Erythroblast (primary cell): ENCODE measurements at regions not wholly inside any gene's neighbourhood (a gene's known extent, or its start where the extent isn't known, plus 50 kb on each side); places are given as distances from the start of the nearest gene placed in this dataset.
"Not testable (repeated sequence)": the region's sequence is repeated elsewhere in the genome, so short reads cannot be mapped to it uniquely, and the experiment has no call there.

Source experiments
- DNase-seq, 2 experiments: peaks; one replicate each; lab custom pipeline; 2025; lab: John Stamatoyannopoulos, UW
- GATA1 ChIP-seq: IDR thresholded peaks from 2 replicates; pipeline ENCODE4 v1.6.1; 2011; ENCODE audit warnings: low read depth, mild to moderate bottlenecking, control low read depth, low read length, moderate library complexity
- POLR2A ChIP-seq: IDR thresholded peaks from 2 replicates; pipeline ENCODE4 v1.6.1; 2011; ENCODE audit warnings: mild to moderate bottlenecking, low read length

- DNase-seq = no peak
- TF ChIP-seq GATA1 (no peak), POLR2A (no peak)
Observed at GRCh38 chr18:68219274-68219673, 495.6 kb downstream of the TMX3 start.

DNA sequence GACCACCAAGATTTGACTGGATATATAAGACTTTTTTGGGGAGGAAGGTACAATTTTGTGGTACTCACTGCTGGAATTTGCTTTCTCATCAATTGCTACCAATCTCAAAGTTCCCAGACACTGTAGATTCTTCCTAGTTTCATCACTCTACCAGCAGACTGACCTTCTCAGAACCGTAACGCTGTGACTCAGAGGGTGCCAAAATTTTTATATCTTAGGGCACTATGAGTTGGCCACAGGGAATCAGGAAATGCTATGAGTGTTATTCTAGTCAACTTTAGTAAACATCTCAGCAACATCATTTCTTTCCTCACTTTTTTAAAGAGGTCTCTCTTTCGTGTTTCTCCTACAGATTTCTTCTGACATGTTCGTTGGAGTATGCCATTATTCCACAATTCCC lies 499.0 kb downstream of the TMX3 start:
- no peak for DNase-seq
- TF ChIP-seq GATA1 (no peak), POLR2A (no peak)

DNA sequence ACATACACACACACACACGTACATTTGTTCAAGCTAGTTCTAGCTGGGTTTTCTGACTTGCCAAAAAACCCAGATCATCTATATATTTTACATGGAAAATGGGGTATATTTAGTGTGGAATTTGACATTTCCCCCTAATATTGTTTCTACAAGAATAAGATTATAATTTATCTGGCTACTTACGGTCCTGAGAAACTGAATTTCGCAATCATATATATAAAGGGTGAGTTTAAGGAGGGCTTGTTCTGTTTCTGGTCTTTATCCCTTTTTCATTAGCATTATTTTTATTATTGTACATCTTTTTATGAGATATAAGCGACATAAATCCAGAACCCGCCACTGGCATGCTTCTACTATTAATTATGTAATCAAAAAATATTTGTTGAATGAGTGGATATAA lies 528.9 kb downstream of the TMX3 start:
- DNase-seq = no peak
- no peak for TF ChIP-seq GATA1
- TF ChIP-seq POLR2A = no peak

- no peak for DNase-seq
- no peak for TF ChIP-seq GATA1
- TF ChIP-seq POLR2A = no peak
Observed at GRCh38 chr18:68181956-68182355, 533.0 kb downstream of the TMX3 start.

DNA sequence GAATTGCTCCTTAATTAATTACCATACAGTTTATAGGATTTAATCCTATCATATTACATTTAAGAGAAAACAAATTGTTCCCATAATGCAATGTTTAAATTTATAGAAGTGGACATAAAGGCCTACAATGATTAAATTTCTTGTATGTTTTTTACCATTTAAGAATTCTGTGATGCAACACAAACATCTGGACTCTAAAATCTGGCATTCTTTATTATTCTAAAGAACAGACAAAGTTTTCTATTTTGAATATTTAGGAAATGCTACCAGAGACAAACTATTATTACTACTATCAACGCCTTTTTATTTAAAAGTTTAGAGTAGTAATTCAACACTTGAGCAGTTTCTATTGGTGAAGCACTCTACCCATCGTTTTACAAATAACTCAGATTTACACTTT lies 535.1 kb downstream of the TMX3 start:
- DNase-seq = no peak
- TF ChIP-seq POLR2A = no peak
- no peak for TF ChIP-seq GATA1

DNA sequence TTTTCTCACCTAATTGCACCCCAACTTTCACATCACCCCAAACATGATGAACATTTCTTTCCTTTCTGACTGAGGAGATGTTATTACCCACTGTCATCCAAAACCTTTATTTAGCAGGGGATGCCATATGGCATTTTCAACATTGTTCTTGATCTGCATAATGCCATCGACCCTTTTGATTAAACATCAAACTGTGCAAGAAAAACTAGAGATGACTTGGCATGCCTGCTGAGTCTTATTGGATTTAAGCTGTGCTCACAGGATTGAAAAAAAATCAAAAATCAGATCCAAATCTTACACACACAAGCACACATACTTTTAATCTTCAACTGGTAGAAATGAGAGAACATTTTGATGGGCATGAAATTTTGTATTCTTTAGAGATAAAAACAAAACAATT lies 536.0 kb downstream of the TMX3 start:
- DNase-seq = no peak
- no peak for TF ChIP-seq GATA1

DNA sequence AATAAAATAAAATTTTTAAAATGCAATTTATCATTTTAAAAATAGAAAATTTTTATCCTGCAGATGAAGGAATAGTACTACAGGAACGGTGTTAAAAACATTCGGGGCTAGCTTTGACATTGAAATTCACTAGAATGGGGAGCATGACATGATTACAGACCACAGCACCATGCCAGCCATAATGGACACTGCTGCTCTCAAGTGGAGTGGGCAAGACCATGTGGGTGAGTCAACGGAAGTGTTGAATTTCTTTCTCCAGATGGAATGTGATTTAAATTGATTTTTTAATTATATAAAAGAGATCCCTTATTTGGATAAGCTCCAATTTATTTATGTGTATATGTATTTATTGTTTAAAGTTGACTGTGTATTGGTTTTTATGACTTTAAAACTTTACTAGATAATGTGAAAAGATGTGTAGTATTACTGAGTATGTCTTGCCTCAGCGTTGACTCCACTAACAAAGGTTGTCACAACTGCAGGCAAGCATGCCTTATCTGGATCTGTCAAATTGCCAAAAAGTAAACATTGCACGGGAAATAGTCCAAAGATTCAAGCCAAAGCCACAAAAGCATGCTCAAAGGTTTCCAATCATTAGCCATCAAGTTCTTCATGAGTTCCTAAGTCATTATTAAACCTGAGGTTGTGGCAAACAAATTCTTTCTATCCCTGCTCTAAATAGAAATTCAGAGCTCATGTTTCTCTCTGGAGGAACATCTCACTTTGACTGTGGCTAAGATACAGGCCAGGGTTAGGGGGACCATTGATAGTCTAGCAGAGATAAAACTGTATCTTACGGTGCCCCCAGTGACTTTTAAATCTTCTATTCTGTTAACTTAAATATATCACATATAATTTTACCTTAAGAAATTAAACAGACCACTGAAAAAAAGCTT lies 536.9 kb downstream of the TMX3 start:
- TF ChIP-seq GATA1 (no peak), POLR2A (no peak)
- DNase-seq = no peak

- no peak for DNase-seq
- TF ChIP-seq GATA1 (no peak), POLR2A (no peak)
Observed at GRCh38 chr18:68176901-68177300, 538.0 kb downstream of the TMX3 start.

- no peak for DNase-seq
- no peak for TF ChIP-seq GATA1
- TF ChIP-seq POLR2A = no peak
Observed at GRCh38 chr18:68172842-68173549, 541.9 kb downstream of the TMX3 start.

DNA sequence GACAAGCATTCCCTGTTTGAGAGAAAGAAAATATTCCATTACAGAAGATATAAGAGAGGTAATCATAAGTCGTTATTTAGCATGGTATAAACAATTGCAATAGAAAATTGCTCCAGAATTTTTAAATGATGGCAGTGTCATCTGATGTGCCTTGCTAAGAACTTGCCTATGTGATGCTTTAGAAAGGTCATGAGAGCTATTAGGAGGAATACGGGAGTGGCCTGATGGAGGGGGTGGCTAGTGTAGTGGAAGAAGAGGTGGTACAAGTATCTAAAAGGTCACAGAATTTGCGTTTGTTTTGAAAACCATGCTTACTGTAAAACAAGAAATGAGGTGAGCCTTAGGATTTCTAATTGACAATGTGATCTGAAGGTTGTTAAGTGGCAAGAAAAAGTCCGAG lies 550.0 kb downstream of the TMX3 start:
- TF ChIP-seq GATA1 (no peak), POLR2A (no peak)
- no peak for DNase-seq

DNA sequence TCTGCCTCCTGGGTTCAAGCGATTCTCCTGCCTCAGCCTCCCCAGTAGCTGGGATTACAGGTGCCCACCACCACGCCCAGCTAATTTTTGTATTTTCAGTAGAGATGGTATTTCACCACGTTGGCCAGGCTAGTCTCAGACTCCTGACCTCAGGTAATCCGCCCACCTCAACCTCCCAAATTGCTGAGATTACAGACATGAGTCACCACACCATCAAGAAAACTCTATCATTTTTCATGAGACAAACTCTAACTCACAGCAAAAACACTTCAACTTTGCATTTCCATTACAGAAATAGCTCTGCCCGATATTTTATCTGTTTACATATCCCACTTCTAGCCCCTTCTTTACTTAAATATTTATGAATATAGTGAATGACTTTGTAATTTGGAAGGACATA lies 561.1 kb downstream of the TMX3 start:
- not testable (repeated sequence) for DNase-seq

DNA sequence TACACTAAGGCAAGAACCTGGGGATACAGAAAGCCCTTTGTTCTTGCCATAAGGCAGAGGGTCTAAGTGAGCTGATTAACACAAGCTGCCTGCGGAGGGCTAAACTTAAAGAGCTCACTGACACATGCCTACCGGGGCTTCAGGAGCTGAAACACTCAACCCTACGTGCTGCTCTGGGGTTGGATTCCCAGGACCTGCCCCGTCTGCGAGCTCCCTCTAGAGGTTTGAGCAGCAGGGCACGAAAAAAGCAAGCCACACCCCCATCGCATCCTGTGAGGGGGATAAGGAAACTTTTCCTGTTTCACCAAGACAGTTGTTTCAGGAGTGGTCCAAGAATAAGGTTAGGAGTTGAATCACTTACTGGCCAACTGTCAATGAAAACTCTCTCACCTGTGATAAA lies 562.1 kb downstream of the TMX3 start:
- TF ChIP-seq GATA1 (no peak), POLR2A (no peak)
- no peak for DNase-seq

DNA sequence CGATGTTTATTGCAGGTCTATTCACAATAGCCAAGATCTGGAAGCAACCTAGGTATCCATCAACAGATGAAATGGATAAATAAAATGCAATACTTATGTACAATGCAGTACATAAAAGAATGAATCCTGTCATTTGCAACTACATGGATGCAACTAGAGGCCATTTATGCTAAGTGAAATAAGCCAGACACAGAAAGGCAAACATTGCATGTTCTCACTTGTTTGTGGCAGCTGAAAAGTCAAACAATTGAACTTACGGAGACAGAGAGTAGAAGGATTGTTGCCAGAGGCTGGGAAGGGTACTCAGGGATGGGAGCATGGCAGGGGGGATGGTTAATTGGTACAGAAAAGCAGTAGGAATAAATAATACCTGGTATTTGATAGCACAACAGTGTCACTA lies 563.9 kb downstream of the TMX3 start:
- no peak for DNase-seq
- TF ChIP-seq GATA1 (no peak), POLR2A (no peak)

DNA sequence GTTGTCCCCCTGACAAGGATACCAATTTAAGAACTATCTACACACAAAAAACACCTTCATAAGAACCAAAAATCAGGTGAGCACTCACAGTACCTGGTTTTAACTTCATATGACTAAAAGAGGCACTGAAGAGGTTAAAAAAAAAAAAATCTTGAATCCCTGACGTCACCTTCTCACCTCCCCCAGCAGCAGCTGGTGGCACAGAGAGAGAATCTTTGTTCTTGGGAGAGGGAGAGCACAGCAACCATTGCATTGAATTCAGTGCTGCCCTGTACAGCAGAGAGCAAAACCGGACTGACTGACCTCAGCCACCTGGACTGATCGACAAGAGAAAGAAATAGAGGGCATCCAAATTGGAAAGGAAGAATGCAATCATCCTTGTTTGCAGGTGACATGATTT lies 566.0 kb downstream of the TMX3 start:
- TF ChIP-seq GATA1 = no peak
- no peak for TF ChIP-seq POLR2A
- DNase-seq = no peak
